Fibroblast of peridontal ligament (primary cell): ENCODE measurements at regions not wholly inside any gene's neighbourhood (a gene's known extent, or its start where the extent isn't known, plus 50 kb on each side); places are given as distances from the start of the nearest gene placed in this dataset.

Source experiments
- DNase-seq: peaks from one replicate; pipeline ENCODE4 v3.0.0-alpha.2; 2010; ENCODE audit errors: extremely low read depth

- peak; percentile 59 for DNase-seq
Measured at GRCh38 chr10:4033341-4033896, 248.4 kb upstream of the KLF6 start.

GRCh38 chr10:4029866-4030265 lies 244.9 kb upstream of the KLF6 start:
- DNase-seq, result no peak

GRCh38 chr10:4028854-4029583 lies 244.0 kb upstream of the KLF6 start:
- DNase-seq, result no peak

- peak; percentile 74 for DNase-seq
Measured at GRCh38 chr10:4028027-4028471, 243.0 kb upstream of the KLF6 start.

GRCh38 chr10:4025339-4025738 lies 240.3 kb upstream of the KLF6 start:
- no peak for DNase-seq

DNA sequence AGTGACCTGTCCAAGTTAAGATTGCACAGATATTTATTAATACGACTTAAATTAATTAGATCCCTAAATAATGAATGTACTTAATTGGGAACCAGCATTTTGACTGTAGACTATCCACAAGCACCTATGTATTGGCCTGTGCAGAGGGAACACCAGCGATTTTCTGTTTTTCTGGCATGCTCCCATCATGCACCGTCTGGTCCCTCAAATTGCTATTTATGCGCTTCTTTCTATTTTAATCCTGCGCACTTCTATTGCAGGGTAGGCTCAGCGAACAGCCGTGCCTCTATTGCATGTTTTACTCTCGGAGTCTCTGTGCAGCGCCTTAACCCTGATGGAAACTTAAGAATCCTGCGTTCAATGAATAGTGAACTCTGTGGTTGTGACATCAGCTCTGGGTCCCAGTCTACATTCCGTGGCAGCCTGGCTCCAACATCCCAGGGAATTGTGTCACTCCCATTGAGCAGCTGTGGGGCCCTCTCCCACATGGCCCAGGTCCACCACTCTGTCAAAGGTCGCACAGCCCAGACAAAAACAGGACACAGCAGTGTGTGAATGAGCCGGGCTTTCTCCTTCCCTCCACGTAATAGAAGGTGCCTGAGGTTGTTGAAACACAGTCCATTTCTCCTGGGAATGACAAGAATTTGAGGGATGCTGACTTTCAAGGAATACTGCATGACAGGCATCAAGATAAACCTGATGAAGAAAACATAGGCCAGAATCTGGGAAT lies 239.7 kb upstream of the KLF6 start:
- DNase-seq, result no peak

DNA sequence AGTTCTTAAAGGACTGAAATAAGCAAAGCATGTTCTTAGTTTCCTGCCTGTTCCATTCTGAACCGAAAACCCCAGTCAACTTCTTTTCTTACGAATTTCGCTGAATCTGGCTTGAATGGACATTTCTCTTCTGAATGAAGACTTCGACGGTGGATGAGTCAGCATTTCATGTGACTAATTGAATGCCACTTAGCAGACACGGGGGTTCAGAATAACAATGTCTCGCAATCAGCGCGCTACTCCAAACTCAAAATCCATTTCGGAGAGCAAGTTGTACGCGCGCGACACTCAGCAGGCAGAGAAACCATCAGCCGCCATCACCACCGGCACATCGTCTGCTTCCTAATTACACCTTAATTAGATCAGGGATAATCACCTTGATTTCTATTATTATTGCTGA lies 239.0 kb upstream of the KLF6 start:
- DNase-seq, result no peak

DNA sequence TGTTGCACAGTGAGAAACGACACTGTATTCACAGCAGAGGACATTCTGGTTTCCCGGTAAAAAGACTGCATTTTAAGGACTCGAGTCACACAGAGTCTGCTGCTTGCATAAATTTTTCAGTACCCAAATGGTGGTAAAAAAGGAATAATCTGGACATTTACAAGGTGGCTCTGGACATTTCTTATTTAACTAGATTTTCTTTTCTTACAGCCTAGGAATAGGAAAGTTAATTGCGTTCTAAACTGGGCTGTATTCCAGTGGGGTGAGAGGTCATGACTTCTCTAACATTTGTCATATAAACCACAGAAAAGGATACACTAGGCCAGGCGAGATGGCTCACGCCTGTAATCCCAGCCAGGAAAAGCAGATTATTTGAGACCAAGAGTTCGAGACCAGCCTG lies 237.5 kb upstream of the KLF6 start:
- no peak for DNase-seq

DNA sequence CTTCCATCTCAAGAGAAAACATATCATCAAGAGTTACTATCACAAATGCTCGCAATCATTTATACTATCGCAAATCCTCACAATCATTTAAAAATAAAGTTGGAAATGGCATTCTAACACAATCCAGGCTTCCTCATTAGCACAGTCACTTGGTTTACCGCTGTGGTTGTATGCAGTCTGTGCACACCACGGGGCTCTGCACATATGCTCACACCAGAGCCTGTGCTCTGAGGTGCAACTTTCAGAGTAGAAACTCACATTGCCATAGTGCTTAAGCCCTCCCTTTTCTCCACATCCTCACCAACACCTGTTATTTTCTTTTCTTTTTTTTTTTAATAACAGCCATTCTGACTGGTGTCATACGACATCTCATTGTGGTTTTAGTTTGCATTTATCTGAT lies 235.6 kb upstream of the KLF6 start:
- no peak for DNase-seq

- peak; percentile 25 for DNase-seq
Measured at GRCh38 chr10:4018054-4018511, 233.1 kb upstream of the KLF6 start.

- DNase-seq, result no peak
Measured at GRCh38 chr10:4017336-4017735, 232.3 kb upstream of the KLF6 start.

- no peak for DNase-seq
Measured at GRCh38 chr10:4016214-4016740, 231.3 kb upstream of the KLF6 start.

GRCh38 chr10:4013651-4014121 lies 228.7 kb upstream of the KLF6 start:
- DNase-seq, result no peak

DNA sequence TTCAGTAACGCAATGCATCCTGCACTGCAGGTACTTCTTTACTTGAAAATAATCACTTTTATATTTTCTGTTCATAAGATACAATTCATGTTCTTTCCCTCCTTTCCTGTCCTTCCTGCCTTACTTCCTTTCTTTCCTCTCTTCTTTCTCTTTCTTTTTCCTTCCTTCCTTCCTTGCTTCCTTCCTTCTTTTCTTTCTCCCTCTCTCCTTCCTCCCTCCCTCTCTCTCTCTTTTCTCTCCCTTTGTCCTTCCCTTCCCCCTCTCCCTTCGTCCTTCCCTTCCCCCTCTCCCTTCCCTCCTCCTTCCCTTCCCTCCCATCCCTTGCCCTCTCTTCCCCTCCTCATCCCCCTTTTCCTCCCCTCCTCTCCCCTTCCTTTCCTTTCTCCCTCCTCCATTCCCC lies 227.8 kb upstream of the KLF6 start:
- DNase-seq, result no peak

DNA sequence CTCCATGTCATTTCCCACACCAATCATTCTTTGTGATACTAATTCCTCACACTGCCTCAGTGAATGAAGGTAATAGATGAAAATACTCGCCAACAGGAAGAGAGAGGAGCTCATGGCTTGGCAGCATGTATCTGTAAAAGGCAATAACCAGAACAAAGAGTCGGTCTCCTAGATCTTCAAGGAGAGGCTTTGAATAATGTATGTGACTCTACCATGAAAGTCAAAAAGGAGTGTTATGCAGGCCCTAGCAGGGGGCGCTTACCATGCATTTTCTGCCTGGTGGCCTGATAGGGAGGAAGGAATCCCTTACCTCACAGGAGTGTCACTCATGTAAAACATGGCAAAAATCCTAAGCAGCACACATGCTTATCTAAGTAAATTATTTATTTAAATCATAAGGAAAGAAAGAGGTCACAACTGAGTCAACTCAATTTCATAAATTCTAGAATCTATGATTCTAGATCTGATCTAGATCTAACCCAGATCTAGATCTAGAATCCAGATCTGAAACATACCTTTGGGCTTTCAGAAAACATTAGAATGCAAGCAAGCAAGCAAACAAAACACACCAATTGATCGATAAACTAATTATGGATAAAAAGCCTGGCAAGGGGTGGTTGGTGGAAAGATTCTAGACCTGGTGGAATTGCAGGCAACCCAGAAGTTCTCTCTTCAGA lies 226.3 kb upstream of the KLF6 start:
- no peak for DNase-seq

DNA sequence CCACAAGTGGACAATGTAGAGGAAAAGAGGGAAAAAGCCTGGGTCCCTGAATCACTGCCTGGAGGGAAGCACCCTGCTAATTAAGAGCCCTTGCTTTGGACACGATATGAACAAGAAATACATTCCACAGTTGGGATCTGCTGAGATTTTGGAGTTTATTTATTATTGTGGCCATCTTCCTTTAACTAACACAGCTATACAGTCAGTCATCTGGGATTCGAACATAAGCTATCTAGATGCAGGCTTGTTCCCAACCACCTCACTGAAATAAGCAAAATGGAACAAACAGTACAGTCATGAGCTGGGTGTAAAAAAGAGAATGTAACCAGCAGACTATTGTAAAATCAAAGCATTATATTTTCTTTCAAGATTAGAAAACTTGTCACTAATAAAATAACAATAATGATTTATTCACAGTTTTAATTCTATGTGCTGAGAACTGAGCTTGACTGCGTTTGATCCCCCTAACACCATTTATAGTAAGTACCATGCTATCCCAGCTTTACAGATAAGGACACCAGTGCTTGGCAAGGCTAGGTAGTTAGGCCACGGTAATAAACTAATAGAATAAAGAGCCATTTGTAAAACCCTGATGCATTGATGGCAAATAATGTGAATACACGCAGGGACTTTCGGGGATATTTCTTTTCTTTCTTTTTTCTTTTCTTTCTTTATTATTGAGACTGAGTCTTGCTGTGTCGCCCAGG lies 223.8 kb upstream of the KLF6 start:
- DNase-seq, result no peak

- no peak for DNase-seq
Measured at GRCh38 chr10:4007771-4008170, 222.8 kb upstream of the KLF6 start.

GRCh38 chr10:4006858-4007257 lies 221.8 kb upstream of the KLF6 start:
- no peak for DNase-seq

GRCh38 chr10:4006051-4006450 lies 221.0 kb upstream of the KLF6 start:
- DNase-seq, result no peak

DNA sequence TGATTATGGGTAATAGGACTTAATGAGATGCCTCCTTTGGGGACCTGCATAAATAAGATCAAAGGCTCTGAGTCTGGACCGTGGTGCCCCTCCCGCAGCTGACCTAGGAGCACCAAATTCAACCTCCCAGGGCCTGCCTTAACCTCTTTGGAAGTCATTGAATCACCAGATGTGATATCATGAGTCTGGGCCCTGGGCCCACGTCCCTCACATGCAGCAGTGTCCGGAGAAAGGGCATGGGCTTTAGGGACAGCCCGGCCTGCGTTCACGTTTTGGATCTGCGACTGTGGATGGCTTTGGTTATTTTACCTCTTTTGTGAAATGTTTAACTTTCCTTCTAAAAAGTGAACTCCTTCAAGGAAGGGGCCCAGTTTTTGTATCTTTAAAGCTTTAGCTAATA lies 220.0 kb upstream of the KLF6 start:
- DNase-seq, result no peak

GRCh38 chr10:4004144-4004543 lies 219.1 kb upstream of the KLF6 start:
- DNase-seq, result no peak
